IPS DF 6.9 (cell line): ENCODE measurements at regions not wholly inside any gene's neighbourhood (a gene's known extent, or its start where the extent isn't known, plus 50 kb on each side); places are given as distances from the start of the nearest gene placed in this dataset.
"Not testable (repeated sequence)": the region's sequence is repeated elsewhere in the genome, so short reads cannot be mapped to it uniquely, and the experiment has no call there.

Experiments used
- DNase-seq: peaks from one replicate; pipeline ENCODE4 v3.0.0-alpha.2; 2013; ENCODE audit warnings: low read depth, low spot score
- H3K27ac ChIP-seq: one replicate; pipeline ENCODE4 v1.5.1; 2013; ENCODE audit warnings: low read length, control low read depth
- H3K27me3 ChIP-seq: 2 replicates; pipeline ENCODE4 v1.6.1; 2013; ENCODE audit warnings: mild to moderate bottlenecking, low read length; ENCODE audit not compliant: control insufficient read depth, insufficient read depth
- H3K36me3 ChIP-seq: 2 replicates; pipeline ENCODE4 v1.6.1; 2013; ENCODE audit warnings: low read length; ENCODE audit not compliant: control insufficient read depth, insufficient read depth
- H3K4me1 ChIP-seq: 2 replicates; pipeline ENCODE4 v1.6.1; 2013; ENCODE audit warnings: low read length; ENCODE audit not compliant: control insufficient read depth, insufficient read depth
- H3K4me3 ChIP-seq: 2 replicates; pipeline ENCODE4 v1.5.1; 2013; ENCODE audit warnings: mild to moderate bottlenecking, low read length
- H3K9me3 ChIP-seq: 2 replicates; pipeline ENCODE4 v1.6.1; 2013; ENCODE audit warnings: low read length, inconsistent platforms; ENCODE audit not compliant: control insufficient read depth, insufficient read depth
- WGBS: extraction: QIAGEN DNeasy Blood & Tissue Kit; methylation state at CpG from one replicate; pipeline ENCODE4 v1.1.7; 2013; ENCODE audit warnings: mixed read lengths, missing lambda C conversion rate; ENCODE audit not compliant: insufficient read length, insufficient coverage; 5-methylcytosine and 5-hydroxymethylcytosine counted together

DNA sequence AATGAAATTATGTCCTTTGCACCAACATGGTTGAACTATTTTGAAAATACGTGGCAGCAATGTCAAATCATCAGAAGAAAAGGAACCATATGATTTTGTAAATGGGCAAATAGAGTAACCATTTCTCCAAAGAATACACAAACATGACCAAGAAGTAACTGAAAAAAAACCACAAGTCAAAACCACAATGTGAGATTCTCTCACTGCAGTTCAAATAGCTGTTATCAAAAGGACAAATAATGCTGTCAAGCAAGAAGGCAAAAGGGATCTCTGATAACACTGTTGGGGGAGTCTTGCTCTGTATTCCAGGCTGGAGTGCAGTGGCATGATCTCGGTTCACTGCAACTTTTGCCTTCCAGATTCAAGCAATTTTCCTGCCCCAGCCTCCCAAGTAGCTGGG lies 170.7 kb upstream of the XIST start:
- DNase-seq: no peak
- no peak overlapping the region for H3K4me3 ChIP-seq
- H3K27me3 ChIP-seq: no peaks in the 10 kb centered on the region
- no peak overlapping the region for H3K27ac ChIP-seq
- no peaks in the 10 kb centered on the region for H3K9me3 ChIP-seq
- H3K4me1 ChIP-seq: no peaks in the 10 kb centered on the region
- H3K36me3 ChIP-seq: no peaks in the 10 kb centered on the region
- WGBS: no CpG with 5 or more reads among the region's 2 CpGs

DNA sequence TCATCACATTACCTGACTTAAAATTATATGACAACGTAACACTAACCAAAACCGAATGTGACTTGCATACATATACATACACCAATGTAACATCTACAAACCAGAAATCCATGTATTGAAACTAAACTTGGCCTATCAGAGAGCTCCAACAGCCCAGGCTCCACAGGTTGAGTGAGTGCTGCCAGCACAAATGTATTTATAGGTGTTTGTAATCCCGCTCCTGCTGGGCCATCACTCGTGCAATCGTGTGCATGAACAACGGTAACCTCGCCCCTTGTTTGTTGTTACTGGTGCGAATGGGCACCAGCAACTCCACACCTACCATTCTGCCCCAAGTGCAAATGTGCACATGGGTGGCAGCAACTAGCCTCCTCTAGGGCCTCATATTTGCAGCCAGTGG lies 165.7 kb upstream of the XIST start:
- WGBS: no CpG with 5 or more reads among the region's 8 CpGs
- H3K36me3 ChIP-seq: no peaks in the 10 kb centered on the region
- no peaks in the 10 kb centered on the region for H3K9me3 ChIP-seq
- H3K4me3 ChIP-seq: no peak overlapping the region
- DNase-seq: no peak
- no peaks in the 10 kb centered on the region for H3K27me3 ChIP-seq
- H3K4me1 ChIP-seq: no peaks in the 10 kb centered on the region
- H3K27ac ChIP-seq: no peak overlapping the region

- H3K9me3 ChIP-seq: no peaks in the 10 kb centered on the region
- WGBS: no CpG with 5 or more reads among the region's 7 CpGs
- H3K36me3 ChIP-seq: no peaks in the 10 kb centered on the region
- H3K27ac ChIP-seq: no peak overlapping the region
- DNase-seq: peak; percentile 31
- no peaks in the 10 kb centered on the region for H3K4me1 ChIP-seq
- H3K27me3 ChIP-seq: no peaks in the 10 kb centered on the region
- no peak overlapping the region for H3K4me3 ChIP-seq
These were observed 163.0 kb upstream of the XIST start for GRCh38 chrX:74015379-74016019.

DNA sequence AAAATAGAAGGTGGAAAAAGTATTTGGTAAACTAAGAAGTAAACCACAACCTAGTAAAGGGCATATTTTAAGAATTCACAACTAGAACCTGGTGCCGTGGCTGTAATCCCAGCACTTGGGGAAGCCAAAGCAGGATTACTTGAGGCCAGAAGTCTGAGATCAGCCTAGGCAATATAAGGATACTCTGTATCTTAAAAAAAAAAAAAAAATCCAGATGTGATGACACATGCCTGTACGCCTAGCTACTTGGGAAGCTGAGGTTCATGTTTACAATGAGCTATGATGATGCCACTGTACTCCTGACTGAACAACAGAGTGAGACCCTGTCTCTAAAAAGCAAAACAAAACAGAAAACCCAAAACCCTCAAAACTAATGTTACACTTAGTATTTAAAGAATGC lies 156.5 kb upstream of the XIST start:
- Histone ChIP-seq H3K27me3 (no peaks in the 10 kb centered on the region), H3K4me1 (no peaks in the 10 kb centered on the region), H3K27ac (no peak overlapping the region), H3K4me3 (no peak overlapping the region), H3K36me3 (no peaks in the 10 kb centered on the region), H3K9me3 (no peaks in the 10 kb centered on the region)
- no peak for DNase-seq
- no CpG with 5 or more reads among the region's 2 CpGs for WGBS

DNA sequence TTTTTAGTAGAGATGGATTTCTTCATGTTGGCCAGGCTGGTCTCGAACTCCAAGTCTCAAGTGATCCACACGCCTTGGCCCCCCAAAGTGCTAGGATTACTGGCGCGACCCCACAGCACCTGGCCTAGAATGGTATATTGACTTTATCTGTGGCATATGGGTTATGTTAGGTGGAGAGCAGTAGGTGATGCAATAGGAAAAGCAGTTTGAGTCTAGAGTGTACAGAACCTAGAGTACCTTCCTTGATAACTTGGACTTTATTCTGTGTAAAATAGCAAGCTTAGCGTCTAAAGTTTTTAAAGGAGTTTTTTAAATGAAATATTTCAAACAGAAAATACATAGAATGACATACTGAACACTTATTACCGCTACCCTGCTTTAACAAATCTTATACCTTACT lies 139.5 kb upstream of the XIST start:
- Histone ChIP-seq H3K27ac (no peak overlapping the region), H3K4me3 (no peak overlapping the region), H3K9me3 (no peaks in the 10 kb centered on the region), H3K27me3 (no peaks in the 10 kb centered on the region), H3K4me1 (no peaks in the 10 kb centered on the region), H3K36me3 (no peaks in the 10 kb centered on the region)
- WGBS: no CpG with 5 or more reads among the region's 6 CpGs
- no peak for DNase-seq

GRCh38 chrX:73987166-73987565 lies 134.7 kb upstream of the XIST start:
- Histone ChIP-seq H3K27me3 (no peaks in the 10 kb centered on the region), H3K4me1 (no peaks in the 10 kb centered on the region), H3K36me3 (no peaks in the 10 kb centered on the region), H3K4me3 (no peak overlapping the region), H3K27ac (no peak overlapping the region), H3K9me3 (no peaks in the 10 kb centered on the region)
- DNase-seq: no peak

- no peak for DNase-seq
- no peak overlapping the region for H3K27ac ChIP-seq
- H3K4me3 ChIP-seq: no peak overlapping the region
- no peaks in the 10 kb centered on the region for H3K36me3 ChIP-seq
- H3K27me3 ChIP-seq: no peaks in the 10 kb centered on the region
- H3K4me1 ChIP-seq: no peaks in the 10 kb centered on the region
- no CpG with 5 or more reads among the region's 5 CpGs for WGBS
- no peaks in the 10 kb centered on the region for H3K9me3 ChIP-seq
These were observed 127.1 kb upstream of the XIST start for GRCh38 chrX:73979551-73980131.

DNA sequence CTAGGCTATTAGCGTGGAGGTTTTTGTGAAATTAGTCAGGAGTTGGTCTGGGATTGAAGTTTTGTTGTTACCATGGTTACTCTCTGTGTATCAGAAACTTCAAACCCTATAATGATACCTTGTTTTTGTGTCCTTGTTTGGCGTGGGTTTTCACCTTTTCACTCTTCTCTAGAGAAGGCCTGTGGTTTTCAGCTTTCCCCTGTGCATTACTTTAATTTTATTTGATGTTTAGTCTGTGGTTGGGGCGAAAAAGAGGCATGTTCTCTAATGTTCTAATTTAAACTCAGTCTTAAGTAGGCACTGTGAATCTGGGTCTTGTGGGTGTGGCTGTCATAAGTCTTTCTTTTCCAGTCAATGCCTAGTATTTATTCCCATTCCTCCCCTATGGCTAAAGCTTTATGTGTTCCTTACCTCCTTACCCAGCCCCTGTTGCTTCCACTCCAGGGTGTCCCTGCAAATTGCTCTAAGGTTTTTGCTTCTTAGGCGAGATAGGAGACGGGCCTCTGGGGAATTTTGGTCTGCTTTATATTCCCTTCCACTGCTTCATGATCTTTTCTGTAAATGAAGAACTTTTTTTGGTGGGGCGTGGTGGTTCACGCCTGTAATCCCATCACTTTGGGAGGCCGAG lies 125.1 kb upstream of the XIST start:
- H3K36me3 ChIP-seq: no peaks in the 10 kb centered on the region
- H3K4me3 ChIP-seq: no peak overlapping the region
- H3K27me3 ChIP-seq: no peaks in the 10 kb centered on the region
- no peak overlapping the region for H3K27ac ChIP-seq
- no CpG with 5 or more reads among the region's 8 CpGs for WGBS
- no peak for DNase-seq
- H3K4me1 ChIP-seq: no peaks in the 10 kb centered on the region
- no peaks in the 10 kb centered on the region for H3K9me3 ChIP-seq

DNA sequence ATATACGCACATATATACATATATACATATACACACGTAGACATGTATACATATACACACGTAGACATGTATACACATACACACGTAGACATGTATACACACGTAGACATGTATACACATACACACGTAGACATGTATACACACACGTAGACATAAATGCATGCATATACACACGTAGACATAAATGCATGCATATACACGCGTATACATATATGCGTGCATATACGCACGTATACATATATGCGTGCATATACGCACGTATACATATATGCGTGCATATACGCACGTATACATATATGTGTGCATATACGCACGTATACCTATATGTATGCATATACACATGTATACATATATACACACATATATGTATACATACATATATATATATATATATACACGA lies 114.9 kb upstream of the XIST start:
- not testable (repeated sequence) for DNase-seq, H3K9me3 ChIP-seq, H3K27ac ChIP-seq, H3K4me3 ChIP-seq, H3K4me1 ChIP-seq, H3K36me3 ChIP-seq, H3K27me3 ChIP-seq
- WGBS: no CpG with 5 or more reads among the region's 22 CpGs

- H3K9me3 ChIP-seq: no peaks in the 10 kb centered on the region
- H3K27ac ChIP-seq: no peak overlapping the region
- no peaks in the 10 kb centered on the region for H3K36me3 ChIP-seq
- WGBS: no CpG with 5 or more reads among the region's 2 CpGs
- no peak for DNase-seq
- H3K4me3 ChIP-seq: no peak overlapping the region
- no peaks in the 10 kb centered on the region for H3K27me3 ChIP-seq
- no peaks in the 10 kb centered on the region; the same call in 1 of the 2 replicates for H3K4me1 ChIP-seq
These were observed 113.3 kb upstream of the XIST start for GRCh38 chrX:73965833-73966232.

DNA sequence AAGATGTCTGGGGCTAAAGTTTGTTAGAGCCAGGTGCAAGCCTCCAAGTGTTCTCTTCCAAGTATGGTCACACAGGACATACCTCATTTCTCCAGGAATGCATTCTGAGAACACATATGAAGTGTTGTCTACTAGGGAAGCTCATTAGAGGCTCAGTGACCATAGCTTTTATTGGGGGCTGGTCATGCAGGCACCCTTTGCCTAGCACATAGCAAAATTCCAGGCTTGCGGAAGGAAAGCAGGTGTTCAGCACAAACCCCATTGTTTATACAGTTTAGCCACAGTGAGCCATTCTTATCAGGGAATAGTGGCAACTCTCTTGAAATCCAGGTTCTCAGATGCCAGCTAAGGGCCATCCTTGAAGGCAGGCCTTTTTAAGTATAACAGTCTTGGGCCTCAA lies 112.1 kb upstream of the XIST start:
- no peaks in the 10 kb centered on the region for H3K36me3 ChIP-seq
- H3K4me3 ChIP-seq: no peak overlapping the region
- no peak for DNase-seq
- H3K9me3 ChIP-seq: no peaks in the 10 kb centered on the region
- no peak overlapping the region for H3K27ac ChIP-seq
- H3K27me3 ChIP-seq: no peaks in the 10 kb centered on the region
- no peaks in the 10 kb centered on the region; the same call in 1 of the 2 replicates for H3K4me1 ChIP-seq
- WGBS: no CpG with 5 or more reads among the region's 1 CpG
